HS-27A (cell line): ENCODE measurements at regions not wholly inside any gene's neighbourhood (a gene's known extent, or its start where the extent isn't known, plus 50 kb on each side); places are given as distances from the start of the nearest gene placed in this dataset.
"Not testable (repeated sequence)": the region's sequence is repeated elsewhere in the genome, so short reads cannot be mapped to it uniquely, and the experiment has no call there.

ENCODE experiments used
- DNase-seq: peaks from one replicate; pipeline ENCODE4 v3.0.0-alpha.2; 2012; ENCODE audit warnings: low read depth, missing footprints

GRCh38 chr9:42325561-42325960, 142.1 kb downstream of the SPATA31A6 start:
- DNase-seq: not testable (repeated sequence)

DNA sequence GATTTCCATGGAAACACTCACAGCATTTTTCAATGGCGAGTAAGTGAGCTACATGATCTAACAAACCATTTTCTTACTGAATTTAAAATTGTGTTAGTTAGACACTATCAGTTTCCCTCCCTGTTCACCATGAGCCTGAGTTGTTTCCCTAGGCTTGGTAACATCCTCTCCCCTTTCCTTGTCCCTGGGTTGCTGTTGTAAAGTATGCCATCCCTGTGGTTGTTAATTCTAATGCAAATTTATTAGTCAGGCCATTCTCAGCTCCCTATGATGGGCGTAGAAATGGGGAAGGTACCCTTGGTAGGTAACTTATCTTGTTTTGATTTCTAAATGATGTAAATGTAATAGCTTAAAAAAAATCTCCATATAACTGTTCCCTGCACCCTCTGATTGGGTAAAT, 143.0 kb downstream of the SPATA31A6 start:
- DNase-seq: not testable (repeated sequence)

- DNase-seq: not testable (repeated sequence)
Measured at GRCh38 chr9:42335342-42335741, 151.9 kb downstream of the SPATA31A6 start.

DNA sequence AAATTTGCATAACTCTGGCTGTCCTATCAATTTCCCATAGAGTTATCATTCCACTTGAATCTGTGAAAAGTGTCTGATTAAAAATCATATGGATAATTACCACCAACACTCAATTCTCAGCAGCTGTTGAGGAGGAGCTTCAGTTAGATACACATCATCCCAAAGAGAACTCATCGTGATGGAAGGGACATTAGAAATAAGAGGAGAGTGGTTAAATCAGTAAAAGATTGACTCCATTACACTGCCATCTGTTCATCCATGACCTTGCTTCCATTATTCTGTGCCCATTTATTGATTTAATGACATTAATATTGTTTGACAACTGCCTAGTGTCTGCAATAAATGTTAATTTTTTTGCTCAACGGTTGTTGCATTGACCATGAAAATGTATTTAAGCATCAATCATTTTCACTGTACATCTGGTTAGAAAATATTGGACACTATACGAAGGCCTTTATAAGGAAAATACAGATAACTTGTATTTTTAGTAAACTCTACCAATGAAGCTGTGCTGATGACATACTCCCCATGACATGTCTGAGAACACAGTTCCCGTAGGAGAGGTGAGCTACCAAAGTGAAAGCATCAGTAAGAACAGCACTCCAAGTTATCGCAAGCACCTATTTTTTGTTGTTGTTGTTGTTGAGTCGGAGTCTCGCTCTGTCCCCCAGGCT, 152.7 kb downstream of the SPATA31A6 start:
- not testable (repeated sequence) for DNase-seq

DNA sequence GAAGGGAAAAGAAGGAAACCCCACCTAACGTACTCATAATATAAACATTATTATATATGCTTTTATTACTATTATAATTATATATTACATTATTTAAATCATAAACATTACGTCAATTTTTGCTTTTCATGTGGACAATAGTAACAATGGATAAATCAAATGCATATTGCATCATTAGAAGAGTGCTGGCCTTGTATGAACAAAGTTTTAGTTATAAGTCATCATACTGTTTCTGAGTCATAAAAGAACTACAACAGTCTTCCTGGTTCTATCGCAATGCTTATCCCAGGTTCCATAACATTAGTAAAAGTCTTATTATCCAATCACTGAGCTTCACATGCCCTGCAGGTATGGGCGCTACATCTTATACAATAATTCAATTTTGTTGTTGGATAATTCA, 154.8 kb downstream of the SPATA31A6 start:
- DNase-seq: not testable (repeated sequence)

- DNase-seq: not testable (repeated sequence)
Measured at GRCh38 chr9:42339671-42340434, 156.4 kb downstream of the SPATA31A6 start.

GRCh38 chr9:42340435-42340723, 156.9 kb downstream of the SPATA31A6 start:
- DNase-seq: not testable (repeated sequence)

GRCh38 chr9:42341860-42342259, 158.4 kb downstream of the SPATA31A6 start:
- DNase-seq: not testable (repeated sequence)

DNA sequence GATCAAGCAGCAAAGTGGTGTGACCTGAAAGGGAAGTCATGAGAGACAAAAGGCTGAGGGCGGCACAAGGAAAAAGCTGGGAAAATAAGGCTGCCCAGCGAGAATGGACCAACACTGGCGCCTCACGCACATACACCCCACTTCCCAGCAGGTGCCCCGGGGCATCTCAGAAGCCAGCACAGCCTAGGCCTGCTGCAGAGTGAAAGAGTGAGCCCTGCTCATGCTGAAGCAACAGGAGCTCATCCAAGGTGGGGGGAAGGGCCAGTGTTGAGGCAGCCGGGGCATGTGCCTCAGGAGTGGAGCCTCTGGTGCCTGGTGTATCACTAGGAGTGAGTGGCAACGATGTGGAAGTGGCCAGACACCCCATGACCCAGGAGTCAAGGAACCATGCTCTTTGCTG, 158.8 kb downstream of the SPATA31A6 start:
- DNase-seq: not testable (repeated sequence)

GRCh38 chr9:42344508-42344907, 161.0 kb downstream of the SPATA31A6 start:
- DNase-seq: not testable (repeated sequence)

- not testable (repeated sequence) for DNase-seq
Measured at GRCh38 chr9:42346916-42347315, 163.5 kb downstream of the SPATA31A6 start.

DNA sequence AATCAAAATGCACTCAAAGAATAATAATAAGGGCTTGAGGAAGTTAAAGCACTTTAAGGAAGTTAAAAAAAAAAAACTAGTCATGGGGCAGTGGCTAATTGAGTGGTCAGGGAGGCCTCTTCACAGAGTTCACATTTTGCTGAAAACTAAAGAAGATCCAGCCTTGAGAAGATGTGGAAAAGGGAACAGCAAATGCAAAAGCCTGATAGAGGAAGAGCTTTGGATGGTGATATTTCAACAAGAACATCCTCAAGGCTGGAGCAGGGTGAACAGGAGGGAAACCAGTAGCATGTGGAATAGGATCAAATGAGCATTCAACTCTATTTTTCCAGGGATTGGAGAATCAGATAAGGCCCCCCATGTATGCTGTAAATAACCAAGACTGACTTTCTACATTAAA, 165.7 kb downstream of the SPATA31A6 start:
- not testable (repeated sequence) for DNase-seq

- not testable (repeated sequence) for DNase-seq
Measured at GRCh38 chr9:42350412-42350811, 167.0 kb downstream of the SPATA31A6 start.

GRCh38 chr9:42357604-42358373, 174.3 kb downstream of the SPATA31A6 start:
- DNase-seq: not testable (repeated sequence)

DNA sequence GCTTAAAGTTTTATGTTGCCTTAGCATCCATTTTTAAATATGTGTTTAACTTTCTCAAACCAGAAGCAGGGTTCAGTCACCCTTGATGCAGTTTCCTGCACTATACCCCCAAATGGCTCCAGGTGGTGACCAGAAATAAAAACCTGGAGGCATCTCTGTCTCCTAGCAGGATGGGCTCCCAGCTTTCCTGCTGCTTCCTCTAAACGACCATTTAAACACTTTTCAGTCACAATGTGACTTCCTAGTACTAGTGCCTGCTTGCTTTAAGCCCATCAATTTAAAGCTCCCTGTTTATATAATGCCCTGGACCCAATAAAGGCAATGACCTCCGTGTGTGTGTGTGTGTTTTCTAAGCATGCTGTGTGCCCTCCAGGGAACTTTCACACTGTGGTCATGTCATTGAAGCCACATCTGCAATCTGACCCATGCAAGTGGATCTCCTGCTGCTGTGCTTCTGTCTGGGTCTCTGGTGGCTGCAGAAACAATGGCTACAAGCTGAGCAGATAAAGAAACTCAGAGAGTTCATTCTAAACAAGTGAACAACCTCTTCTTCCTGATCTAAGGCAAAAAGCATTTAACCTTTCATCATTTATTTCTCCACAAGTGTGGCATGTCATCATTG, 175.3 kb downstream of the SPATA31A6 start:
- not testable (repeated sequence) for DNase-seq

- not testable (repeated sequence) for DNase-seq
Measured at GRCh38 chr9:42364410-42365243, 181.2 kb downstream of the SPATA31A6 start.

DNA sequence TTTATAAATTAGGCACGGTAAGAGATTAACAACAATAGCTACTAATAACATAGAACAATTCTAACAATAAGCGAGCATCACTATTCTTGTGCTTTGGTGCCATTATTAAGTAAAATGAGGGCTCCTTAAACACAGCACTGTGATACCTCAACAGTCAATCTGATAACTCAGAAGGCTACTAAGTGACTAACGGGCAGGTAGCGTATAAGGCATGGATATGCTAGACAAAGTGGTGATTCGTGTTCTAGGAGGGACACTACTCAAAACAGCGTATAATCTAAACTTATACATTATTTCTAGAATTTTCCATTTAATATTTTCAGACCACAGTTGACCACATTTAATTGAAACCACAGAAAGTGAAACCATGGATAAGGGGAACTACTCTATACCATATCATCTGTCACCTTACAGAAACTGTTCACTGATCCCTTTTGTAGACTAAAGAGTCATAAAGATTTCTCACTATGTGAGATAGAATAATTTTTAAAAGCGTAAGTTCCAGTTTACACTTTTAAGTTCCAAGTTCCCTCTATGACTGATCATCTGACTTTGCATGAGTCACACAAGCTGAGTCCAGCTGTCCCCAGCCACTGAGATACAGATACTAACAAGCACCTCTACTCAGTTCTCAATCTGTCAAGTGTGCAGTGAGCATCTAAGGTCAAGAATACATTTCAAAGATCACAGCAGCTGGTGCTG, 181.9 kb downstream of the SPATA31A6 start:
- not testable (repeated sequence) for DNase-seq

- DNase-seq: not testable (repeated sequence)
Measured at GRCh38 chr9:42368279-42368881, 184.9 kb downstream of the SPATA31A6 start.

DNA sequence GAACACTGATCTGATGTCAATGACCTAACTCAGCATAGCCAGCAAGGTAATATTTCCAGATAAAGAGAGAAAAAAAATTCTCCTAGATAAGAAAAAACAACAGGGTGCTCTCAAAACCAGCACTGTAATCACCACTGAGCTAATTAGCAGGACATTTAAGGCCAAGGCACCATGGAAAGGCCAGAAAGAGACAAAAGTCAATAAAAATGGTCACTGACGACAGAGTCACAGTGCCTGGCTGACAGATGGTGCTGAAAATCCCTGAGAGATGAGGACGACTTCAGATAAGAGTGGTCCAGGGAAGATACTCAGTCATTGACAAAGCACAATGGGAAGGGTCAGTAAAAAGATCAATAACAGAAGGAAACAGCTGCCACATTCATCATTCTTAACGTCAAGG, 186.7 kb downstream of the SPATA31A6 start:
- DNase-seq: not testable (repeated sequence)

DNA sequence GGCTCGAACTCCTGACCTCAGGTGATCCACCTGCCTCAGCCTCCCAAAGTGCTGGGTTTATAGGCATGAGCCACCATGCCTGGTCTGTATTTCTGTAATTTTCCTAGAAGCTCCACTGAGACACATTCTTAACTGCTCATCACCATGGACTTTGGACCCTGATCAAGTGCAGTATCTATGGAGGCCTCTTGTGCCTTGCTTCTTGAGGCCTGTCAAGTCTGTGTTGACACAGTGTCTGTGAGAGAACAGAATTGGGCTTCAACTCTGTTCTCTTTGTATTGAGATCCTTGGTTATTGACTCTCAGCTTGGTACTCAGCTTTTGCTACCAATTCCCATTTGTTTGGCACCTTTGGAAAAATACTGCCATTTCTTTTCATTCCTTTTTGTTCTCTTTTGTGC, 188.0 kb downstream of the SPATA31A6 start:
- DNase-seq: not testable (repeated sequence)
